ENCODE measurements at regions not wholly inside any gene's neighbourhood (a gene's known extent, or its start where the extent isn't known, plus 50 kb on each side); places are given as distances from the start of the nearest gene placed in this dataset.

DNA sequence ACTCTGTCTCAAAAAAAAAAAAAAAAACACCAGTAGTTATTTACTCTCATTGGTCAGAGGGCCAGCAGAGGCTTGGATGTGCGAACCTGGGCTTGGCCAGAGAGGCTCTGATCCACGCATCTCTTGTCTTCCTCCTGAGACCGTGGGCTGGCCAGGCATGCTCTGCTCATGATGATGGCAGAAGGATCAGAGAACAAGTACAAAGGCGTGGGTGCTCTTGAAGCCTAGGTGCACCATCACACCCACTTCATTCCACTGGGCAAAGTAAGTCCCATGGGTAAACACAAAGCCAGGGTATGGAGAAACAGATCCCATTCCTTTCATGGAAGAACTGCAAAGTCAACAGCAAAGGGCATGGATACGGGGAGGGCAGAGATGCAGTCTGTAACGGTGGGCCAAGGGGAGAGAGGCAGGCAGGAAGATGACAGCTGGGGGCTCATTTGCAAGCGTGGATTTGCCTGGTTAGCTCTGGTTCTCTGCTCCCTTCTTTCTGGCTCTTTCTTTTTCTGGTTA, 128.2 kb upstream of the SDK1 start:
- TF ChIP-seq, protein P1, sequence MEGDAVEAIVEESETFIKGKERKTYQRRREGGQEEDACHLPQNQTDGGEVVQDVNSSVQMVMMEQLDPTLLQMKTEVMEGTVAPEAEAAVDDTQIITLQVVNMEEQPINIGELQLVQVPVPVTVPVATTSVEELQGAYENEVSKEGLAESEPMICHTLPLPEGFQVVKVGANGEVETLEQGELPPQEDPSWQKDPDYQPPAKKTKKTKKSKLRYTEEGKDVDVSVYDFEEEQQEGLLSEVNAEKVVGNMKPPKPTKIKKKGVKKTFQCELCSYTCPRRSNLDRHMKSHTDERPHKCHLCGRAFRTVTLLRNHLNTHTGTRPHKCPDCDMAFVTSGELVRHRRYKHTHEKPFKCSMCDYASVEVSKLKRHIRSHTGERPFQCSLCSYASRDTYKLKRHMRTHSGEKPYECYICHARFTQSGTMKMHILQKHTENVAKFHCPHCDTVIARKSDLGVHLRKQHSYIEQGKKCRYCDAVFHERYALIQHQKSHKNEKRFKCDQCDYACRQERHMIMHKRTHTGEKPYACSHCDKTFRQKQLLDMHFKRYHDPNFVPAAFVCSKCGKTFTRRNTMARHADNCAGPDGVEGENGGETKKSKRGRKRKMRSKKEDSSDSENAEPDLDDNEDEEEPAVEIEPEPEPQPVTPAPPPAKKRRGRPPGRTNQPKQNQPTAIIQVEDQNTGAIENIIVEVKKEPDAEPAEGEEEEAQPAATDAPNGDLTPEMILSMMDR (IDR thresholded peaks at IDR 0.05; ENCODE audit: poor library complexity, severe bottlenecking): no peak
- no peak for TF ChIP-seq POLR2AphosphoS5 (IDR thresholded peaks at IDR 0.05)
- TF ChIP-seq RAD21 (conservative IDR thresholded peaks at IDR 0.05): no peak
- TF ChIP-seq EP300 (conservative IDR thresholded peaks at IDR 0.05; ENCODE audit: poor library complexity, severe bottlenecking): no peak
- no peak for TF ChIP-seq EZH2 (IDR thresholded peaks at IDR 0.05; ENCODE audit: borderline replicate concordance, insufficient read depth, low read length, poor library complexity, severe bottlenecking)
- TF ChIP-seq, protein P2, sequence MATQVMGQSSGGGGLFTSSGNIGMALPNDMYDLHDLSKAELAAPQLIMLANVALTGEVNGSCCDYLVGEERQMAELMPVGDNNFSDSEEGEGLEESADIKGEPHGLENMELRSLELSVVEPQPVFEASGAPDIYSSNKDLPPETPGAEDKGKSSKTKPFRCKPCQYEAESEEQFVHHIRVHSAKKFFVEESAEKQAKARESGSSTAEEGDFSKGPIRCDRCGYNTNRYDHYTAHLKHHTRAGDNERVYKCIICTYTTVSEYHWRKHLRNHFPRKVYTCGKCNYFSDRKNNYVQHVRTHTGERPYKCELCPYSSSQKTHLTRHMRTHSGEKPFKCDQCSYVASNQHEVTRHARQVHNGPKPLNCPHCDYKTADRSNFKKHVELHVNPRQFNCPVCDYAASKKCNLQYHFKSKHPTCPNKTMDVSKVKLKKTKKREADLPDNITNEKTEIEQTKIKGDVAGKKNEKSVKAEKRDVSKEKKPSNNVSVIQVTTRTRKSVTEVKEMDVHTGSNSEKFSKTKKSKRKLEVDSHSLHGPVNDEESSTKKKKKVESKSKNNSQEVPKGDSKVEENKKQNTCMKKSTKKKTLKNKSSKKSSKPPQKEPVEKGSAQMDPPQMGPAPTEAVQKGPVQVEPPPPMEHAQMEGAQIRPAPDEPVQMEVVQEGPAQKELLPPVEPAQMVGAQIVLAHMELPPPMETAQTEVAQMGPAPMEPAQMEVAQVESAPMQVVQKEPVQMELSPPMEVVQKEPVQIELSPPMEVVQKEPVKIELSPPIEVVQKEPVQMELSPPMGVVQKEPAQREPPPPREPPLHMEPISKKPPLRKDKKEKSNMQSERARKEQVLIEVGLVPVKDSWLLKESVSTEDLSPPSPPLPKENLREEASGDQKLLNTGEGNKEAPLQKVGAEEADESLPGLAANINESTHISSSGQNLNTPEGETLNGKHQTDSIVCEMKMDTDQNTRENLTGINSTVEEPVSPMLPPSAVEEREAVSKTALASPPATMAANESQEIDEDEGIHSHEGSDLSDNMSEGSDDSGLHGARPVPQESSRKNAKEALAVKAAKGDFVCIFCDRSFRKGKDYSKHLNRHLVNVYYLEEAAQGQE (IDR thresholded peaks at IDR 0.05; ENCODE audit: borderline replicate concordance): no peak
- TF ChIP-seq TAF1 (IDR thresholded peaks at IDR 0.05; ENCODE audit: low read depth): no peak

Measured in neural cell (in vitro differentiated cells).